ENCODE measurements at regions not wholly inside any gene's neighbourhood (a gene's known extent, or its start where the extent isn't known, plus 50 kb on each side); places are given as distances from the start of the nearest gene placed in this dataset.

DNA sequence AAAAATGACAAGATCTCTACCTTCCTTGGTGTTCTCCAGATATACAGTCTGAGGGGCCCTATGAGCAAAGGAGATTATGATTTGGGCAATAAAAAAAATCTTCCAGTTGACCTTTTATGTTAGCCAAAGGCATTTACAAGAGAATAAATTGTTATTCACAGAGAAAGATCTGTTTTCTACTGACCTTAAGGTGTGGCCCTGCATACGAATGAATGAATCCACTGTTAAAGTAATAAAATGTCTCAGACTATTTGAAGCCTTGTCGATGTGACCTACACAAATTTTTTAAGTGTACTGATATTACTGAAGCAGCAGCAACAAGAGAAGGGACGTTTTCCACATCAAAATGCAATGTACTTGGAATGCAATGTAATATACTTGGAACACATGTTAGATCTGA, 95.9 kb upstream of the SSTR4 start:
- TF ChIP-seq POLR2AphosphoS5 (IDR thresholded peaks at IDR 0.05) (no peak), EP300 (IDR thresholded peaks at IDR 0.05) (no peak), POLR2A (IDR thresholded peaks at IDR 0.05) (no peak)
- TF ChIP-seq, protein P1, sequence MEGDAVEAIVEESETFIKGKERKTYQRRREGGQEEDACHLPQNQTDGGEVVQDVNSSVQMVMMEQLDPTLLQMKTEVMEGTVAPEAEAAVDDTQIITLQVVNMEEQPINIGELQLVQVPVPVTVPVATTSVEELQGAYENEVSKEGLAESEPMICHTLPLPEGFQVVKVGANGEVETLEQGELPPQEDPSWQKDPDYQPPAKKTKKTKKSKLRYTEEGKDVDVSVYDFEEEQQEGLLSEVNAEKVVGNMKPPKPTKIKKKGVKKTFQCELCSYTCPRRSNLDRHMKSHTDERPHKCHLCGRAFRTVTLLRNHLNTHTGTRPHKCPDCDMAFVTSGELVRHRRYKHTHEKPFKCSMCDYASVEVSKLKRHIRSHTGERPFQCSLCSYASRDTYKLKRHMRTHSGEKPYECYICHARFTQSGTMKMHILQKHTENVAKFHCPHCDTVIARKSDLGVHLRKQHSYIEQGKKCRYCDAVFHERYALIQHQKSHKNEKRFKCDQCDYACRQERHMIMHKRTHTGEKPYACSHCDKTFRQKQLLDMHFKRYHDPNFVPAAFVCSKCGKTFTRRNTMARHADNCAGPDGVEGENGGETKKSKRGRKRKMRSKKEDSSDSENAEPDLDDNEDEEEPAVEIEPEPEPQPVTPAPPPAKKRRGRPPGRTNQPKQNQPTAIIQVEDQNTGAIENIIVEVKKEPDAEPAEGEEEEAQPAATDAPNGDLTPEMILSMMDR (IDR thresholded peaks at IDR 0.05) = no peak
- intact Hi-C loops (cut with DNase I) = no loop called here
- no peaks in the 10 kb centered on the region for H3K4me1 ChIP-seq
- no peaks in the 10 kb centered on the region for H3K9me3 ChIP-seq
- WGBS, 2 donors = 14 to 61% methylated on average over 3 of the region's 3 CpGs
- DNase-seq = no peak
- no peaks in the 10 kb centered on the region for H3K27me3 ChIP-seq
- H3K36me3 ChIP-seq = no peaks in the 10 kb centered on the region
- no peak overlapping the region for H3K27ac ChIP-seq
- H3K4me3 ChIP-seq = no peak overlapping the region

DNA sequence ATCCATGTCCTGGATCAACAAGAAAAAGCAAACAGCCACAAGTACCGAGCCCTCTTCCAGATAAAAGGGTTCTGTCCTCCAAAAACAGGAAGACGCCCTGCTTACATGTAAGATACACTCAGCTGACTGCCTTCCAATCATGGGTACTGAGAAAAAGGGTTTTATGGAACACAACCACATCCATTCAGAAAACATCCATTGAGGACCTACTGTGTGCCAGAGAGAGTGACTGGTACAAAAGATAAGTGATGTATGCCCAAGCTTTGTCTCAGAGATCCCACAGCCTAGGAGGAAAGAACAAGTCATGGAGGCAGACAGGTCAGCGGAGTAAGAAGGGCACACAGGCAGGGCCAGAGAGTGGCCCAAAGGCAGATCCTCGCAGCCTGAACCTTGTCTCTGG, 94.8 kb upstream of the SSTR4 start:
- Histone ChIP-seq H3K27me3 (no peaks in the 10 kb centered on the region), H3K36me3 (no peaks in the 10 kb centered on the region), H3K4me3 (no peak overlapping the region), H3K27ac (no peak overlapping the region), H3K9me3 (no peaks in the 10 kb centered on the region), H3K4me1 (no peaks in the 10 kb centered on the region)
- no peak for DNase-seq
- TF ChIP-seq POLR2AphosphoS5 (IDR thresholded peaks at IDR 0.05) = no peak
- TF ChIP-seq, protein P1 (IDR thresholded peaks at IDR 0.05) = no peak
- TF ChIP-seq POLR2A (IDR thresholded peaks at IDR 0.05) = no peak
- TF ChIP-seq EP300 (IDR thresholded peaks at IDR 0.05) = no peak
- WGBS, 2 donors = 80 to 81% methylated on average over 4 of the region's 4 CpGs
- intact Hi-C loops (cut with DNase I) = no loop called here

DNA sequence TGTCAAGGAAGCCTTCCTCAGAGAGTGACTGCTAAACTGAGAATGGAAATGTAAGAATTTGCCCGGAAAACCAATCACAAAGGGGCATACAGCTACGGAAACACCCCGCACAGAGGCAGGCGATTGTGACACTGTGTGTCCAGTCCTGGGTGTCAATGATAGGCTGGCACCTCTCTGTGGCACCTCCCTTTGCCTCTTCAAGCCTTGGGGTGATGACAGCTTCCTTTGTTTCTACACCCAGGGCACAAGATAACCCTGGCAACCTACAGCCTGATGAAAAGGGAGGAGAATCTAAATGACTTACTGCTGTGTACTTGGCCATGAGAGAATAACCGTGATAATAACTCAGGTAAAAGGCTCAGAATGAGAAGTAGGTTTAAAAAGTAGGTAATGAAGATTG, 93.6 kb upstream of the SSTR4 start:
- 67 to 71% methylated on average over 5 of the region's 5 CpGs for WGBS, 2 donors
- H3K27ac ChIP-seq = no peak overlapping the region
- TF ChIP-seq, protein P1 (IDR thresholded peaks at IDR 0.05) = no peak
- no peak for TF ChIP-seq EP300 (IDR thresholded peaks at IDR 0.05)
- no peak for TF ChIP-seq POLR2A (IDR thresholded peaks at IDR 0.05)
- TF ChIP-seq POLR2AphosphoS5 (IDR thresholded peaks at IDR 0.05) = no peak

DNA sequence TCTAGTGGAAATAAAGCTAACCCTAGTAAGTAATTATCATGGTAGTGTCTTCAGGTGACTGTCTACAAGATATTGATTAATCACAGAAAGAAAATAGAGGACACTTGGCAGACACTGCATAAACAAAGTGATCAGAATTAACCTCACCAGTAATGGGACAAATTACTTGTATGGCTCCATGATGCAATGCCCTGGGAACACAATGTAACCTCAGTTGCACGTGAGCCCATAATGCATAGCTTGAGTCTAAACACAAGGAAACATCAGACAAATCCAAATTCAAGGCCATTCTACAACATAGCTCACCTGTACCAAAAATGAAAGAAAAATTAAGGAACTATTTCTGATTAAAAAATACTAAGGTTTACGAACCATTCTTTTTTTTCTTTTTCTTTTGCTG, 92.4 kb upstream of the SSTR4 start:
- intact Hi-C loops (cut with DNase I) = no loop called here
- Histone ChIP-seq H3K9me3 (no peaks in the 10 kb centered on the region), H3K27me3 (no peaks in the 10 kb centered on the region), H3K4me1 (no peaks in the 10 kb centered on the region), H3K4me3 (no peak overlapping the region), H3K27ac (no peak overlapping the region), H3K36me3 (no peaks in the 10 kb centered on the region)
- DNase-seq = no peak
- TF ChIP-seq POLR2A (IDR thresholded peaks at IDR 0.05) = no peak
- TF ChIP-seq, protein P1 (IDR thresholded peaks at IDR 0.05) = no peak
- no peak for TF ChIP-seq POLR2AphosphoS5 (IDR thresholded peaks at IDR 0.05)
- TF ChIP-seq EP300 (IDR thresholded peaks at IDR 0.05) = no peak
- WGBS, 2 donors = 89 to 92% methylated on average over 2 of the region's 2 CpGs

More for the DNA sequence above, 93.6 kb upstream of the SSTR4 start:
- Histone ChIP-seq H3K36me3 (no peaks in the 10 kb centered on the region), H3K4me1 (no peaks in the 10 kb centered on the region), H3K4me3 (no peak overlapping the region), H3K27me3 (no peaks in the 10 kb centered on the region), H3K9me3 (no peaks in the 10 kb centered on the region)
- intact Hi-C loops (cut with DNase I) = no loop called here
- no peak for DNase-seq

DNA sequence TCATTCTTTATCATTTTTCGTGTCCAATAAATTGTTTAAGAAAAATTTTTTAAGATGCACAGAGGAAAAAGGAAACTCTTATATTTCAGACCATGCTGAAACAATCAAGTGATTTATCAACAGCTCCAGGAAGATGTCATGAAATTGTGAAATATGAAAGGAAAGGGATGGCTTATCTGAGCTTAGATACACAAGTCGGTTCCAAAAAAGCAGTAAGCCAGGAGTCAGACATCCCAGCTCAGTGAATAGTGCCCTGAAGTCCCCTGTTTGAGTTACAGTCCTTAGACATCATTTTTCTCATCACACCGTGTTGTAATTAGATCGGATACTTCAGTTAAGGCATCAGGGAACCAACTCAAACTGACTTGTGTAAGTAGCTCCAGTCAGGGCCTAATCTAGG, 91.0 kb upstream of the SSTR4 start:
- DNase-seq = no peak
- intact Hi-C loops (cut with DNase I) = no loop called here
- TF ChIP-seq POLR2A (IDR thresholded peaks at IDR 0.05) (no peak), POLR2AphosphoS5 (IDR thresholded peaks at IDR 0.05) (no peak)
- TF ChIP-seq, protein P1 (IDR thresholded peaks at IDR 0.05) = no peak
- no peak overlapping the region for H3K27ac ChIP-seq
- H3K36me3 ChIP-seq = no peaks in the 10 kb centered on the region
- WGBS, 2 donors = 60 to 69% methylated on average over 4 of the region's 4 CpGs
- H3K4me1 ChIP-seq = no peaks in the 10 kb centered on the region
- H3K27me3 ChIP-seq = no peaks in the 10 kb centered on the region
- H3K9me3 ChIP-seq = no peaks in the 10 kb centered on the region
- H3K4me3 ChIP-seq = no peak overlapping the region

All from sigmoid colon (tissue), 6 donors.